H4 (cell line): ENCODE measurements at regions not wholly inside any gene's neighbourhood (a gene's known extent, or its start where the extent isn't known, plus 50 kb on each side); places are given as distances from the start of the nearest gene placed in this dataset.

ENCODE experiments used
- DNase-seq: peaks from one replicate; pipeline ENCODE4 v3.0.0-alpha.2; 2015; ENCODE audit warnings: low spot score

GRCh38 chr13:64917566-64917965, 2312.6 kb downstream of the PCDH9 start:
- no peak for DNase-seq

GRCh38 chr13:64912141-64912540, 2318.0 kb downstream of the PCDH9 start:
- peak; percentile 2 for DNase-seq

- DNase-seq = no peak
Measured at GRCh38 chr13:64910096-64910495, 2320.0 kb downstream of the PCDH9 start.

- DNase-seq = no peak
Measured at GRCh38 chr13:64909184-64909583, 2321.0 kb downstream of the PCDH9 start.

- no peak for DNase-seq
Measured at GRCh38 chr13:64900039-64900438, 2330.1 kb downstream of the PCDH9 start.

- DNase-seq = no peak
Measured at GRCh38 chr13:64884976-64885375, 2345.2 kb downstream of the PCDH9 start.

GRCh38 chr13:64877176-64877575, 2353.0 kb downstream of the PCDH9 start:
- DNase-seq = no peak

- DNase-seq = no peak
Measured at GRCh38 chr13:64871742-64872141, 2358.4 kb downstream of the PCDH9 start.

- DNase-seq = no peak
Measured at GRCh38 chr13:64869539-64869938, 2360.6 kb downstream of the PCDH9 start.

GRCh38 chr13:64867856-64868255, 2362.3 kb downstream of the PCDH9 start:
- no peak for DNase-seq

GRCh38 chr13:64866331-64866730, 2363.8 kb downstream of the PCDH9 start:
- DNase-seq = no peak

- no peak for DNase-seq
Measured at GRCh38 chr13:64855506-64855905, 2374.6 kb downstream of the PCDH9 start.

GRCh38 chr13:64850017-64850416, 2380.1 kb downstream of the PCDH9 start:
- DNase-seq = no peak

- no peak for DNase-seq
Measured at GRCh38 chr13:64849196-64849595, 2380.9 kb downstream of the PCDH9 start.

- no peak for DNase-seq
Measured at GRCh38 chr13:64847767-64848166, 2382.4 kb downstream of the PCDH9 start.

- DNase-seq = no peak
Measured at GRCh38 chr13:64845110-64845509, 2385.0 kb downstream of the PCDH9 start.

GRCh38 chr13:64819081-64819480, 2411.1 kb downstream of the PCDH9 start:
- no peak for DNase-seq

GRCh38 chr13:64817691-64818090, 2412.4 kb downstream of the PCDH9 start:
- no peak for DNase-seq

- DNase-seq = no peak
Measured at GRCh38 chr13:64810750-64811149, 2419.4 kb downstream of the PCDH9 start.

- DNase-seq = no peak
Measured at GRCh38 chr13:64808704-64809103, 2421.4 kb downstream of the PCDH9 start.

GRCh38 chr13:64801768-64802167, 2428.4 kb downstream of the PCDH9 start:
- no peak for DNase-seq

GRCh38 chr13:64798422-64798821, 2431.7 kb downstream of the PCDH9 start:
- DNase-seq = no peak

GRCh38 chr13:64793592-64793991, 2436.5 kb downstream of the PCDH9 start:
- DNase-seq = no peak

GRCh38 chr13:64793131-64793530, 2437.0 kb downstream of the PCDH9 start:
- DNase-seq = no peak

- DNase-seq = no peak
Measured at GRCh38 chr13:64791373-64791772, 2438.8 kb downstream of the PCDH9 start.
